ENCODE measurements at regions not wholly inside any gene's neighbourhood (a gene's known extent, or its start where the extent isn't known, plus 50 kb on each side); places are given as distances from the start of the nearest gene placed in this dataset.

GRCh38 chr7:136326045-136326609 is 349.0 kb upstream of the MTPN start:
- DNase-seq (ENCODE audit: low read depth), result peak; percentile 13
- no peak overlapping the region for H3K4me3 ChIP-seq (ENCODE audit: low read length)
- TF ChIP-seq CTCF (conservative IDR thresholded peaks at IDR 0.05; ENCODE audit: low read depth, low read length), result no peak

DNA sequence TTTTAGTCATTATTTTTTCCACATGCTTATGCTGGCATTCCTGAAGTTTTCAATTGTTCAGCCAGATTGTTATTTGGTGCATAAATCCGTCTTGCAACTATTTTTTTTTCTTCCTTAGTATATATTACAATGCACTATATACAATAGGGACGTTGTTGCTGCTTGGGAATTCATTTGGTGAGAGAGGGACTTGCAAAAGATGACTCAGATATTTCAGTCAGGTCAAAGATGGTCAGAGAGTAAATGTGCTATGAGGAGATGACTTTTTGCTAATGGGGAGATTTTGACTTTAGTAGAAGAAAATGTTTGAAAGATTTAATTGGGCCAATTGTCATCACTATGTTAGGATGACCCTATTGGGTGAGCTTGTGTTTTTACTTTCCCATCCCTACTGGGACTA is 348.4 kb upstream of the MTPN start:
- TF ChIP-seq CTCF (conservative IDR thresholded peaks at IDR 0.05; ENCODE audit: low read depth, low read length), result no peak
- DNase-seq (ENCODE audit: low read depth), result no peak
- H3K4me3 ChIP-seq (ENCODE audit: low read length), result no peak overlapping the region

DNA sequence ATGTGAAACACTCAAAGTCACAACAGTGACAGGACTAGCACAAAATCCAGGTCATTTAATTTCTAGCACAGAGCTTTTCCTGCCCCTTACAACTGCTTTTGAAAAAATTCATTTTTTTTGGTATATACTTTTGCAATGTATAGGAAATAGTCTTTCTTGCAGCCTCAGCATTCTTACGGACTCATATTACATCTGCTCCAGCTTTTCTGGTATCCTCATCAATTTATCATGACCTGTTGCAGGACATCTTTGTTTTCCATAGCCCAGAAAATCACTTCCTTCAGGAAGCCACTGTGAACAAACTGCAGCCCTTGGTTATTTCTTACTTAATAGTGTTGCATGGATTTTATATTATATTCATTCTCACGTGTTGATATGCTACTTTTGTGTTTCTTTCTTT is 347.9 kb upstream of the MTPN start:
- TF ChIP-seq CTCF (conservative IDR thresholded peaks at IDR 0.05; ENCODE audit: low read depth, low read length), result no peak
- H3K4me3 ChIP-seq (ENCODE audit: low read length), result no peak overlapping the region
- DNase-seq (ENCODE audit: low read depth), result no peak

GRCh38 chr7:136324073-136324704 is 347.0 kb upstream of the MTPN start:
- H3K4me3 ChIP-seq (ENCODE audit: low read length), result no peak overlapping the region
- no peak for DNase-seq (ENCODE audit: low read depth)
- no peak for TF ChIP-seq CTCF (conservative IDR thresholded peaks at IDR 0.05; ENCODE audit: low read depth, low read length)

GRCh38 chr7:136312592-136312991 is 335.4 kb upstream of the MTPN start:
- TF ChIP-seq CTCF (conservative IDR thresholded peaks at IDR 0.05; ENCODE audit: low read depth, low read length), result no peak
- H3K4me3 ChIP-seq (ENCODE audit: low read length), result no peak overlapping the region
- no peak for DNase-seq (ENCODE audit: low read depth)

DNA sequence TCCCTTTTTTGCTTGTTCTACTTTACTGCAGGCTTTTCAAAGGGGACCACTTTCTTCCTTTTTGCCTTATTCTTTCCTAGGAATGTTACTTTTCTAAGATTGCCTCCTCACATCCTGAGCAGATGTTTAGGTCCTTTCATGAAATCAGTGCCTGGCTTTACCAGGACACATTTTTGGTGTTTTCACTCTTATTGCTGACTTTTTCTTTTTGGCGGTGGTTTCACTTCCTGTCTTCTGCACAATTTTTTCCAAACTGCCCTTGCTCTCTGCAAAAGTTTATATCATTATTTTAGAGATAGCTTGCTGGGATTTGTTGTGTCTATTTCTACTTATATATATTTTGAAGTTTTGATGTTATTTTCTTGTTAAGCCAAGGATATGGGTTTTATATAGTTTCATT is 332.2 kb upstream of the MTPN start:
- no peak for TF ChIP-seq CTCF (conservative IDR thresholded peaks at IDR 0.05; ENCODE audit: low read depth, low read length)
- H3K4me3 ChIP-seq (ENCODE audit: low read length), result no peak overlapping the region
- no peak for DNase-seq (ENCODE audit: low read depth)

- no peak for DNase-seq (ENCODE audit: low read depth)
- H3K4me3 ChIP-seq (ENCODE audit: low read length), result no peak overlapping the region
- no peak for TF ChIP-seq CTCF (conservative IDR thresholded peaks at IDR 0.05; ENCODE audit: low read depth, low read length)
Measured at GRCh38 chr7:136308230-136308629, 331.1 kb upstream of the MTPN start.
